HG03045 (cell line): ENCODE measurements at regions not wholly inside any gene's neighbourhood (a gene's known extent, or its start where the extent isn't known, plus 50 kb on each side); places are given as distances from the start of the nearest gene placed in this dataset.
A peak's percentile ranks its signal among the peaks of the same experiment; 100 is the strongest.
"Not testable (repeated sequence)": the region's sequence is repeated elsewhere in the genome, so short reads cannot be mapped to it uniquely, and the experiment has no call there.

ENCODE experiments used
- ATAC-seq: cut with Tn5 transposase; IDR thresholded peaks from one replicate; pipeline ENCODE4 v1.9.1; 2021; ENCODE audit warnings: mild to moderate bottlenecking, moderate library complexity; ENCODE audit not compliant: unreplicated experiment

- ATAC-seq = not testable (repeated sequence)
Measured at GRCh38 chr6:86284809-86285480, 642.3 kb upstream of the SYNCRIP start.

GRCh38 chr6:86283596-86283995, 640.9 kb upstream of the SYNCRIP start:
- not testable (repeated sequence) for ATAC-seq

- ATAC-seq = no peak
Measured at GRCh38 chr6:86276056-86276455, 633.4 kb upstream of the SYNCRIP start.

- ATAC-seq = no peak
Measured at GRCh38 chr6:86273936-86274335, 631.2 kb upstream of the SYNCRIP start.

- ATAC-seq = no peak
Measured at GRCh38 chr6:86256615-86257187, 614.0 kb upstream of the SYNCRIP start.

GRCh38 chr6:86255973-86256372, 613.3 kb upstream of the SYNCRIP start:
- ATAC-seq = no peak

GRCh38 chr6:86251106-86251505, 608.4 kb upstream of the SYNCRIP start:
- ATAC-seq = no peak

GRCh38 chr6:86217906-86218305, 575.2 kb upstream of the SYNCRIP start:
- ATAC-seq = no peak

- no peak for ATAC-seq
Measured at GRCh38 chr6:86215323-86215722, 572.6 kb upstream of the SYNCRIP start.

GRCh38 chr6:86205980-86206379, 563.3 kb upstream of the SYNCRIP start:
- no peak for ATAC-seq

GRCh38 chr6:86203044-86203443, 560.4 kb upstream of the SYNCRIP start:
- no peak for ATAC-seq

- ATAC-seq = no peak
Measured at GRCh38 chr6:86193821-86194220, 551.1 kb upstream of the SYNCRIP start.

- ATAC-seq = peak; percentile 74
Measured at GRCh38 chr6:86192123-86192522, 549.4 kb upstream of the SYNCRIP start.

- not testable (repeated sequence) for ATAC-seq
Measured at GRCh38 chr6:86175149-86175548, 532.5 kb upstream of the SYNCRIP start.

GRCh38 chr6:86154852-86155251, 512.2 kb upstream of the SYNCRIP start:
- no peak for ATAC-seq

GRCh38 chr6:86153521-86153920, 510.8 kb upstream of the SYNCRIP start:
- ATAC-seq = no peak

- no peak for ATAC-seq
Measured at GRCh38 chr6:86152546-86152945, 509.9 kb upstream of the SYNCRIP start.

- no peak for ATAC-seq
Measured at GRCh38 chr6:86148586-86148985, 505.9 kb upstream of the SYNCRIP start.

GRCh38 chr6:86147859-86148258, 505.2 kb upstream of the SYNCRIP start:
- ATAC-seq = no peak

GRCh38 chr6:86147311-86147710, 504.6 kb upstream of the SYNCRIP start:
- no peak for ATAC-seq

GRCh38 chr6:86146751-86147150, 504.1 kb upstream of the SYNCRIP start:
- not testable (repeated sequence) for ATAC-seq

GRCh38 chr6:86142326-86142725, 499.6 kb upstream of the SYNCRIP start:
- ATAC-seq = no peak
